WTC11 (cell line): ENCODE measurements at regions not wholly inside any gene's neighbourhood (a gene's known extent, or its start where the extent isn't known, plus 50 kb on each side); places are given as distances from the start of the nearest gene placed in this dataset.

Experiments used
- ATAC-seq: fragments of 200-7000 bp; cut with Tn5 transposase; 2 replicates; pipeline ENCODE4 v1.10.0; 2021; ENCODE audit warnings: mild to moderate bottlenecking, moderate library complexity
- CTCF ChIA-PET: fragments of 300-600 bp; sonication (Branson Sonifier 250); formaldehyde crosslinking; loops from one replicate; lab custom pipeline; 2021; ENCODE audit warnings: antibody characterized with exemption; lab: Charles Lee
- POLR2A ChIA-PET: fragments of 350-600 bp; sonication (Branson Sonifier 250); formaldehyde crosslinking; loops from one replicate; lab custom pipeline; 2021; ENCODE audit warnings: antibody characterized with exemption; lab: Charles Lee
- DNase-seq: peaks from one replicate; pipeline ENCODE4 v3.0.0; 2021; ENCODE audit warnings: low spot score
- H3K27ac Mint-ChIP-seq: 2 replicates; pipeline ENCODE4 v1.8.0; 2021; ENCODE audit warnings: mixed read lengths
- H3K27me3 Mint-ChIP-seq: 2 replicates; pipeline ENCODE4 v1.8.0; 2021; ENCODE audit warnings: low read depth, mild to moderate bottlenecking, moderate library complexity, mixed read lengths
- H3K36me3 Mint-ChIP-seq: 2 replicates; pipeline ENCODE4 v1.8.0; 2021; ENCODE audit warnings: mixed read lengths
- H3K4me1 Mint-ChIP-seq: 2 replicates; pipeline ENCODE4 v1.8.0; 2022; ENCODE audit warnings: mixed read lengths
- H3K4me3 Mint-ChIP-seq: 2 replicates; pipeline ENCODE4 v1.8.0; 2021; ENCODE audit warnings: mild to moderate bottlenecking, moderate library complexity, mixed read lengths
- H3K9me3 Mint-ChIP-seq: 2 replicates; pipeline ENCODE4 v1.8.0; 2021; ENCODE audit warnings: mixed read lengths
- ATF3 ChIP-seq: sonication (generic); formaldehyde crosslinking; conservative IDR thresholded peaks from 2 replicates; pipeline ENCODE4 v1.8.1; 2022; ENCODE audit warnings: mild to moderate bottlenecking, missing genetic modification reagents
- CBFB ChIP-seq: sonication (generic); formaldehyde crosslinking; IDR thresholded peaks from 2 replicates; pipeline ENCODE4 v1.8.1; 2022; ENCODE audit warnings: mild to moderate bottlenecking, low read depth, missing genetic modification reagents
- CREM ChIP-seq: sonication (generic); formaldehyde crosslinking; IDR thresholded peaks from 2 replicates; pipeline ENCODE4 v1.8.1; 2022; ENCODE audit warnings: mild to moderate bottlenecking, missing genetic modification reagents, moderate library complexity
- ETV6 ChIP-seq: sonication (generic); formaldehyde crosslinking; IDR thresholded peaks from 2 replicates; pipeline ENCODE4 v1.8.1; 2022; ENCODE audit warnings: mild to moderate bottlenecking, missing genetic modification reagents
- JAZF1 ChIP-seq: fragments of 250-450 bp; sonication (Bioruptor Pico); IDR thresholded peaks from 2 replicates; pipeline ENCODE4 v1.9.0; 2021; ENCODE audit warnings: moderate library complexity, mild to moderate bottlenecking, inconsistent platforms
- KAT7 ChIP-seq: sonication (generic); formaldehyde crosslinking; IDR thresholded peaks from 2 replicates; pipeline ENCODE4 v1.8.1; 2023; ENCODE audit warnings: missing genetic modification reagents, mild to moderate bottlenecking, borderline replicate concordance
- MYBL2 ChIP-seq: sonication (generic); formaldehyde crosslinking; IDR thresholded peaks from 2 replicates; pipeline ENCODE4 v1.8.1; 2023; ENCODE audit warnings: mild to moderate bottlenecking, moderate library complexity, missing genetic modification reagents
- NR2C2 ChIP-seq: sonication (generic); formaldehyde crosslinking; IDR thresholded peaks from 2 replicates; pipeline ENCODE4 v1.8.0; 2022; ENCODE audit warnings: mild to moderate bottlenecking, missing genetic modification reagents
- NR3C1 ChIP-seq: sonication (generic); formaldehyde crosslinking; conservative IDR thresholded peaks from 2 replicates; pipeline ENCODE4 v1.8.1; 2023; ENCODE audit warnings: low read depth, mild to moderate bottlenecking, missing genetic modification reagents
- TCF7 ChIP-seq: sonication (generic); formaldehyde crosslinking; IDR thresholded peaks from 2 replicates; pipeline ENCODE4 v1.8.0; 2022; ENCODE audit warnings: mild to moderate bottlenecking, low read depth, missing genetic modification reagents, moderate library complexity
- TEAD1 ChIP-seq: sonication (generic); formaldehyde crosslinking; IDR thresholded peaks from 2 replicates; pipeline ENCODE4 v1.8.0; 2022; ENCODE audit warnings: mild to moderate bottlenecking, missing genetic modification reagents
- ZBTB21 ChIP-seq: sonication (generic); formaldehyde crosslinking; IDR thresholded peaks from 2 replicates; pipeline ENCODE4 v1.8.1; 2023; ENCODE audit warnings: mild to moderate bottlenecking, missing genetic modification reagents, borderline replicate concordance
- ZNF138 ChIP-seq: sonication (generic); formaldehyde crosslinking; conservative IDR thresholded peaks from 2 replicates; pipeline ENCODE4 v1.8.1; 2022; ENCODE audit warnings: mild to moderate bottlenecking, moderate library complexity, missing genetic modification reagents
- ZNF219 ChIP-seq: sonication (generic); formaldehyde crosslinking; IDR thresholded peaks from 2 replicates; pipeline ENCODE4 v1.8.0; 2023; ENCODE audit warnings: missing genetic modification reagents, mild to moderate bottlenecking, borderline replicate concordance
- ZNF317 ChIP-seq: sonication (generic); formaldehyde crosslinking; IDR thresholded peaks from 2 replicates; pipeline ENCODE4 v1.8.1; 2023; ENCODE audit warnings: low read depth, mild to moderate bottlenecking, moderate library complexity, missing genetic modification reagents, borderline replicate concordance
- ZNF423 ChIP-seq: fragments of 250-450 bp; sonication (Bioruptor Pico); IDR thresholded peaks from 2 replicates; pipeline ENCODE4 v2.1.2; 2022; ENCODE audit warnings: mild to moderate bottlenecking, moderate library complexity
- ZSCAN18 ChIP-seq: fragments of 250-450 bp; sonication (Bioruptor Pico); IDR thresholded peaks from 2 replicates; pipeline ENCODE4 v2.1.2; 2022; ENCODE audit warnings: mild to moderate bottlenecking, moderate library complexity
- TF ChIP-seq, protein P1 (sequence below): sonication (generic); formaldehyde crosslinking; conservative IDR thresholded peaks from 2 replicates; pipeline ENCODE4 v1.8.1; 2023; ENCODE audit warnings: mild to moderate bottlenecking, low read depth, missing genetic modification reagents, moderate library complexity
- TF ChIP-seq, protein P2 (sequence below): sonication (generic); formaldehyde crosslinking; IDR thresholded peaks from 2 replicates; pipeline ENCODE4 v1.8.0; 2023; ENCODE audit warnings: missing genetic modification reagents
- TF ChIP-seq, protein P3 (sequence below): fragments of 250-450 bp; sonication (Bioruptor Pico); IDR thresholded peaks from 2 replicates; pipeline ENCODE4 v1.9.0; 2021; ENCODE audit warnings: mild to moderate bottlenecking
- TF ChIP-seq, protein P4 (sequence below): sonication (generic); formaldehyde crosslinking; IDR thresholded peaks from 2 replicates; pipeline ENCODE4 v1.8.0; 2022; ENCODE audit warnings: mild to moderate bottlenecking, missing genetic modification reagents

GRCh38 chr21:38944903-38945302, 139.2 kb downstream of the ETS2 start:
- ATAC-seq (peak; percentile 58), DNase-seq (peak; percentile 44)
- POLR2A ChIA-PET: no interaction called here
- TF ChIP-seq ZNF423 (CRISPR knock-in tag): 0 out of 2 replicates have a peak, but pooled peaks have one; percentile 6
- no peak for TF ChIP-seq NR3C1 (CRISPR knock-in tag)
- 0 out of 2 replicates have a peak, but pooled peaks have one; percentile 7 for TF ChIP-seq KAT7 (CRISPR knock-in tag)
- Mint-ChIP-seq H3K4me1 (peaks cover 23% of the 10 kb centered on the region), H3K9me3 (peaks cover 25% of the 10 kb centered on the region), H3K4me3 (0 out of 2 replicates have a peak overlapping the region, but pooled peaks have one; percentile 2), H3K27ac (peak overlapping the region; percentile 53; the same call in 1 of the 2 replicates), H3K36me3 (peaks cover 3% of the 10 kb centered on the region), H3K27me3 (peaks cover 7% of the 10 kb centered on the region)
- CTCF ChIA-PET: interaction anchor here (0.6 to 1.7 kb wide), 5 partner anchors 11 to 137 kb away, joined by 3 to 10 read pairs (median 6); no protein-coding TSS in a partner anchor

GRCh38 chr21:38944402-38944801, 138.7 kb downstream of the ETS2 start:
- peaks cover 23% of the 10 kb centered on the region for H3K4me1 Mint-ChIP-seq
- DNase-seq (no peak), ATAC-seq (no peak)
- H3K4me3 Mint-ChIP-seq: no peak overlapping the region
- ChIA-PET CTCF (interaction anchor here (0.6 to 1.7 kb wide), 2 partner anchors 93 to 137 kb away, joined by 3 to 7 read pairs; no protein-coding TSS in a partner anchor), POLR2A (no interaction called here)
- H3K27ac Mint-ChIP-seq: peak overlapping the region; percentile 51; the same call in 1 of the 2 replicates
- H3K27me3 Mint-ChIP-seq: peaks cover 7% of the 10 kb centered on the region
- H3K9me3 Mint-ChIP-seq: peaks cover 20% of the 10 kb centered on the region
- H3K36me3 Mint-ChIP-seq: peaks cover 3% of the 10 kb centered on the region
- TF ChIP-seq ZNF317 (CRISPR knock-in tag): no peak
- no peak for TF ChIP-seq ZBTB21 (CRISPR knock-in tag)
- no peak for TF ChIP-seq CBFB (CRISPR knock-in tag)
- TF ChIP-seq JAZF1 (CRISPR knock-in tag): no peak
- TF ChIP-seq MYBL2 (CRISPR knock-in tag): no peak
- no peak for TF ChIP-seq ATF3 (CRISPR knock-in tag)
- TF ChIP-seq, protein P1, sequence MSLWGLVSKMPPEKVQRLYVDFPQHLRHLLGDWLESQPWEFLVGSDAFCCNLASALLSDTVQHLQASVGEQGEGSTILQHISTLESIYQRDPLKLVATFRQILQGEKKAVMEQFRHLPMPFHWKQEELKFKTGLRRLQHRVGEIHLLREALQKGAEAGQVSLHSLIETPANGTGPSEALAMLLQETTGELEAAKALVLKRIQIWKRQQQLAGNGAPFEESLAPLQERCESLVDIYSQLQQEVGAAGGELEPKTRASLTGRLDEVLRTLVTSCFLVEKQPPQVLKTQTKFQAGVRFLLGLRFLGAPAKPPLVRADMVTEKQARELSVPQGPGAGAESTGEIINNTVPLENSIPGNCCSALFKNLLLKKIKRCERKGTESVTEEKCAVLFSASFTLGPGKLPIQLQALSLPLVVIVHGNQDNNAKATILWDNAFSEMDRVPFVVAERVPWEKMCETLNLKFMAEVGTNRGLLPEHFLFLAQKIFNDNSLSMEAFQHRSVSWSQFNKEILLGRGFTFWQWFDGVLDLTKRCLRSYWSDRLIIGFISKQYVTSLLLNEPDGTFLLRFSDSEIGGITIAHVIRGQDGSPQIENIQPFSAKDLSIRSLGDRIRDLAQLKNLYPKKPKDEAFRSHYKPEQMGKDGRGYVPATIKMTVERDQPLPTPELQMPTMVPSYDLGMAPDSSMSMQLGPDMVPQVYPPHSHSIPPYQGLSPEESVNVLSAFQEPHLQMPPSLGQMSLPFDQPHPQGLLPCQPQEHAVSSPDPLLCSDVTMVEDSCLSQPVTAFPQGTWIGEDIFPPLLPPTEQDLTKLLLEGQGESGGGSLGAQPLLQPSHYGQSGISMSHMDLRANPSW (CRISPR knock-in tag): no peak
- no peak for TF ChIP-seq ZSCAN18 (CRISPR knock-in tag)
- TF ChIP-seq TCF7 (CRISPR knock-in tag): no peak
- no peak for TF ChIP-seq TEAD1
- TF ChIP-seq ZNF138 (CRISPR knock-in tag): no peak
- TF ChIP-seq, protein P2, sequence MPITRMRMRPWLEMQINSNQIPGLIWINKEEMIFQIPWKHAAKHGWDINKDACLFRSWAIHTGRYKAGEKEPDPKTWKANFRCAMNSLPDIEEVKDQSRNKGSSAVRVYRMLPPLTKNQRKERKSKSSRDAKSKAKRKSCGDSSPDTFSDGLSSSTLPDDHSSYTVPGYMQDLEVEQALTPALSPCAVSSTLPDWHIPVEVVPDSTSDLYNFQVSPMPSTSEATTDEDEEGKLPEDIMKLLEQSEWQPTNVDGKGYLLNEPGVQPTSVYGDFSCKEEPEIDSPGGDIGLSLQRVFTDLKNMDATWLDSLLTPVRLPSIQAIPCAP: no peak
- no peak for TF ChIP-seq ZNF219 (CRISPR knock-in tag)
- TF ChIP-seq, protein P3, sequence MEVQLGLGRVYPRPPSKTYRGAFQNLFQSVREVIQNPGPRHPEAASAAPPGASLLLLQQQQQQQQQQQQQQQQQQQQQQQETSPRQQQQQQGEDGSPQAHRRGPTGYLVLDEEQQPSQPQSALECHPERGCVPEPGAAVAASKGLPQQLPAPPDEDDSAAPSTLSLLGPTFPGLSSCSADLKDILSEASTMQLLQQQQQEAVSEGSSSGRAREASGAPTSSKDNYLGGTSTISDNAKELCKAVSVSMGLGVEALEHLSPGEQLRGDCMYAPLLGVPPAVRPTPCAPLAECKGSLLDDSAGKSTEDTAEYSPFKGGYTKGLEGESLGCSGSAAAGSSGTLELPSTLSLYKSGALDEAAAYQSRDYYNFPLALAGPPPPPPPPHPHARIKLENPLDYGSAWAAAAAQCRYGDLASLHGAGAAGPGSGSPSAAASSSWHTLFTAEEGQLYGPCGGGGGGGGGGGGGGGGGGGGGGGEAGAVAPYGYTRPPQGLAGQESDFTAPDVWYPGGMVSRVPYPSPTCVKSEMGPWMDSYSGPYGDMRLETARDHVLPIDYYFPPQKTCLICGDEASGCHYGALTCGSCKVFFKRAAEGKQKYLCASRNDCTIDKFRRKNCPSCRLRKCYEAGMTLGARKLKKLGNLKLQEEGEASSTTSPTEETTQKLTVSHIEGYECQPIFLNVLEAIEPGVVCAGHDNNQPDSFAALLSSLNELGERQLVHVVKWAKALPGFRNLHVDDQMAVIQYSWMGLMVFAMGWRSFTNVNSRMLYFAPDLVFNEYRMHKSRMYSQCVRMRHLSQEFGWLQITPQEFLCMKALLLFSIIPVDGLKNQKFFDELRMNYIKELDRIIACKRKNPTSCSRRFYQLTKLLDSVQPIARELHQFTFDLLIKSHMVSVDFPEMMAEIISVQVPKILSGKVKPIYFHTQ (CRISPR knock-in tag): no peak
- TF ChIP-seq, protein P4, sequence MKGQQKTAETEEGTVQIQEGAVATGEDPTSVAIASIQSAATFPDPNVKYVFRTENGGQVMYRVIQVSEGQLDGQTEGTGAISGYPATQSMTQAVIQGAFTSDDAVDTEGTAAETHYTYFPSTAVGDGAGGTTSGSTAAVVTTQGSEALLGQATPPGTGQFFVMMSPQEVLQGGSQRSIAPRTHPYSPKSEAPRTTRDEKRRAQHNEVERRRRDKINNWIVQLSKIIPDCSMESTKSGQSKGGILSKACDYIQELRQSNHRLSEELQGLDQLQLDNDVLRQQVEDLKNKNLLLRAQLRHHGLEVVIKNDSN: no peak
- no peak for TF ChIP-seq NR3C1 (CRISPR knock-in tag)
- no peak for TF ChIP-seq CREM (CRISPR knock-in tag)
- no peak for TF ChIP-seq NR2C2 (CRISPR knock-in tag)
- no peak for TF ChIP-seq ETV6 (CRISPR knock-in tag)
